Skeletal muscle satellite cell (primary cell): ENCODE measurements at regions not wholly inside any gene's neighbourhood (a gene's known extent, or its start where the extent isn't known, plus 50 kb on each side); places are given as distances from the start of the nearest gene placed in this dataset.

Source experiments
- H3K27me3 ChIP-seq: 2 replicates; pipeline ENCODE4 v1.7.0; 2013; ENCODE audit warnings: low read length; ENCODE audit not compliant: control insufficient read depth, insufficient read depth
- H3K36me3 ChIP-seq: 2 replicates; pipeline ENCODE4 v1.7.0; 2013; ENCODE audit warnings: mild to moderate bottlenecking, control low read depth, low read length; ENCODE audit not compliant: insufficient read depth
- H3K4me1 ChIP-seq: 2 replicates; pipeline ENCODE4 v1.7.0; 2013; ENCODE audit warnings: low read length; ENCODE audit not compliant: control insufficient read depth, insufficient read depth
- H3K4me2 ChIP-seq: 2 replicates; pipeline ENCODE4 v1.7.0; 2013; ENCODE audit warnings: mild to moderate bottlenecking, low read length
- H3K4me3 ChIP-seq: 2 replicates; pipeline ENCODE4 v1.7.0; 2013; ENCODE audit warnings: low read length
- H3K9ac ChIP-seq: 2 replicates; pipeline ENCODE4 v1.7.0; 2013; ENCODE audit warnings: mild to moderate bottlenecking, low read depth, low read length, moderate library complexity
- H3K9me3 ChIP-seq: replicated peaks from 2 replicates; pipeline ENCODE4 v1.7.0; 2013; ENCODE audit warnings: mild to moderate bottlenecking, control low read depth, low read length

DNA sequence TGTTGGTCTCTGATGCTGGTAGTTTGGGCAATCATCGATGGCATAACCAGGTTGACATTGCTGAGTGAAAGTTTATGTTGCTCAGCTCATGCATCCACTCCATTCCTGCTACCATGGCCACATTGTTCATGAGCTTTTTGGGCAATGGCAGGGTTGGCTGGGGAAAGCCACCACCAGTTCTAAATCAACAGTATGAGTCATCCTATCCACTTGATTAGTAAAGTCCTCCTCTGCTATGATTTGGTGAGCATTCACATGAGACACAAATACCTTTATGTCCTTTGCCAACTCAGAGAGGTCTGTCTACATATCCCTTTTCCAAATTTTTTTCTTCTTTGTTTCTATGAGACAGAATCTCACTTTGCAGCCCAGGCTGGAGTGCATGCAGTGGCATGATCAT, 129.7 kb upstream of the FBN2 start:
- Histone ChIP-seq H3K27me3 (no peaks in the 10 kb centered on the region), H3K4me1 (no peaks in the 10 kb centered on the region), H3K9me3 (no peaks in the 10 kb centered on the region), H3K9ac (no peak overlapping the region), H3K4me2 (no peak overlapping the region), H3K4me3 (no peak overlapping the region), H3K36me3 (no peaks in the 10 kb centered on the region)

DNA sequence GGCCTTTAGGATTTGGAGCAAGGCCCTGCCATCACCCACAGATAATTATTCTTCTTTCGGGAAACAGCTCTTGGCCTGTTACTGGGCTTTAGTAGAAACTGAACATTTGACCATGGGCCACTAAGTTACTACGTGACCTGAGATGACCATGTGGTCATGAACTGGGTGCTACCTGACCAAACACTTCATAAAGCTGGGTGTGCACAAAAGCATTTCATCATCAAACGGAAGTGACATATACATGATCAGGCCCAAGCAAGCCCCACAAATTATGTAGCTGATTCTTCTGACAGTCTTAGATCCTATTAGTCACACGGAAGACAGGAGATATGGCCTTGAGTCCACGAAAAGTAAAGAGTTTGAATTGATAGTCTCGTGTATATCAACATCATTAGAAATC, 130.9 kb upstream of the FBN2 start:
- Histone ChIP-seq H3K9ac (no peak overlapping the region), H3K4me1 (no peaks in the 10 kb centered on the region), H3K36me3 (no peaks in the 10 kb centered on the region), H3K4me3 (no peak overlapping the region), H3K9me3 (no peaks in the 10 kb centered on the region), H3K27me3 (no peaks in the 10 kb centered on the region), H3K4me2 (no peak overlapping the region)

DNA sequence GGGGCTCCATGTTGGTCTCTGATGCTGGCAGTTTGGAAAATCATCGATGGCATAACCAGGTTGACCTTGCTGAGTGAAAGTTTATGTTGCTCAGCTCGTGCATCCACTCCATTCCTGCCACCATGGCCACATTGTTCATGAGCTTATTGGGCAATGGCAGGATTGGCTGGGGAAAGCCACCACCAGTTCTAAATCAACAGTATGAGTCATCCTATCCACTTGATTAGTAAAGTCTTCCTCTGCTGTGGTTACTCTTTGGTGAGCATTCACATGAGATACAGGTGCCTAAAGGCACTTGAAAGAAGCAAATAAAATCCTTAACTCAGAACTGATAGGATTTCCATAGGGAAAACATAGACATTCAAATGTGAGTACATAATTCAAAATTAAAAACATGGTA, 131.8 kb upstream of the FBN2 start:
- no peak overlapping the region for H3K4me3 ChIP-seq
- H3K9me3 ChIP-seq: no peaks in the 10 kb centered on the region
- no peak overlapping the region for H3K9ac ChIP-seq
- no peak overlapping the region for H3K4me2 ChIP-seq
- H3K27me3 ChIP-seq: no peaks in the 10 kb centered on the region
- H3K4me1 ChIP-seq: no peaks in the 10 kb centered on the region
- H3K36me3 ChIP-seq: no peaks in the 10 kb centered on the region

DNA sequence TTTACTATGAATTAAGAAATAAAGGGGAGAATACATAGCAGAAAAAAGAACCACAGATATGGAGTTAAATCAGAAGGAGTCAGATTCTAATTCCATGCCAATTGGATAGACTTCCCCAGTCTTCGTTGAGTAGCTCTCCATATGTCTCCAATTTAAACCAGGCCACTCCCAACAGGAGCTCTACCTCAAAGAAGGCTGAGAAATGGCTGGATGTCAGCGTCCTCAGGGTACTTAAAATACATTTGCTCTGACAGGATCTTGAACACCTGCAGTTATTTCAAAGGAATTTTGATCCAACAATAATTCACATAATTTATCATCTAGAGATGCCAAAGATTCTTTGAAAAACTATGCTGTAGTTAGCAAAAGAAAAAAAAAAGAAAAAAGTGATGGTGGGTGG, 133.9 kb upstream of the FBN2 start:
- H3K4me2 ChIP-seq: no peak overlapping the region
- H3K4me3 ChIP-seq: no peak overlapping the region
- H3K27me3 ChIP-seq: no peaks in the 10 kb centered on the region
- H3K4me1 ChIP-seq: no peaks in the 10 kb centered on the region
- H3K9me3 ChIP-seq: no peaks in the 10 kb centered on the region
- H3K36me3 ChIP-seq: no peaks in the 10 kb centered on the region
- no peak overlapping the region for H3K9ac ChIP-seq

DNA sequence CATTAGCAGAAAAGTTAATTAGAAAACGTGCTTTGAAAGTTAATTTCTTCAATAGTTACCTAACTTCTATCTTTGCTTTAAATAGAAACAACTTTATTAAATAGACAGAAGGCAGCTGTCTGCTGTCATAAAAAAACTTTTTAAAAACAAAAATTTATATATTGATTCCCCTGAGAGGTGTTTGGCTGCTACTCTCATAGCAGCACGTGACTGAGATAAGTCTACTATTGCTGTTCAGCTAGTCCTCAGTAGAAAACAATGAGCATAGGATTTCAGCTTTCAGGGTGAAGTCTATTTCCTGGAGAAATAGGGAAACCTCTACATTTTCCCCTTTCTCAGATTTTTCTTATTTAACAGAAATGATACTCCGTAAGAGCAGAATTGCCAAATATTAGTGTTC, 135.0 kb upstream of the FBN2 start:
- H3K4me1 ChIP-seq: no peaks in the 10 kb centered on the region
- H3K4me2 ChIP-seq: no peak overlapping the region
- H3K27me3 ChIP-seq: no peaks in the 10 kb centered on the region
- H3K9me3 ChIP-seq: no peaks in the 10 kb centered on the region
- H3K9ac ChIP-seq: no peak overlapping the region
- no peak overlapping the region for H3K4me3 ChIP-seq
- H3K36me3 ChIP-seq: no peaks in the 10 kb centered on the region

DNA sequence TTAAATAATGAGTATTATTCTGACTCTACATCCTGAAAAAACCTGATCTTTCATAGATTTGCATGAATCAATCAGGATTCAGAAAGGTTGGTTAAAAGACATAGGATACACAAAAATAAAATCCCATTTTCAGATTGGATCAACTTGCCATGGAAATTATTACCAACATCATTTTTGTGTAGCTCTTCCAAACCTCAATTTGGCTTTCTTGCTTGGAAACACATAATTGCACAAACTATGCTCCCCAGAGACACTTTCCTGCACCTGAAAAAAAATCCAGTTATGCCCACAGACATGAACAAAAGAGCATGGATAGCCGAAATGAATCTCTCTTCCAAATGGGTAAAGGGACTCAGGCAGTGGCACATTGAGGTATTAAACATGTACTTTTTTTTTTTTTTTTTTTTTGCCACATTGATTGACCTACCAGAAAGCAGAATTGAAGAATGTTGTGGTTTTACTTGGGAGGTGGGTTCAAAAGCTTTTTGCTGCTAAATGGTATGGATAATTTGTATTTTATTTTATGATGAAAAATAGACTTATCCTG, 135.4 kb upstream of the FBN2 start:
- Histone ChIP-seq H3K4me3 (no peak overlapping the region), H3K9ac (no peak overlapping the region), H3K27me3 (no peaks in the 10 kb centered on the region), H3K36me3 (no peaks in the 10 kb centered on the region), H3K9me3 (no peaks in the 10 kb centered on the region), H3K4me2 (no peak overlapping the region), H3K4me1 (no peaks in the 10 kb centered on the region)

DNA sequence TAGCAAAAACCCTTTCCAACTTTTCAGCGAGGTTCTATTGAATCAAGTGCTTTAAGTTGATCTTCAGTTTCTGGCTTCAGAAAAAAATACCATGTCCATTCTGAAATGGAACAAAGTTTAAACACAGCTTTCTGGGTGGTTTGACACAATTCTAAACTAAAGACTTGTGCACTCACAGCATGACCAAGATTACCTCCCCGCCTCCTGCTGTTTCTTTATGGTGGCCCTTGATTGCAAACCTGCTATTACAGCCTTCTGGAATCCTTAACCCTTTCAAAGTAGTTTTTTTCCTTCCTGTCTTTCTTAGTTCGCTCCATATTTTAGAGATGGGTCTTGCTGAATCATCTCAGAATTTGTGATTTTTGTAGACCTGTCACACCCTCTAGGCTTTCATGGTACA, 135.9 kb upstream of the FBN2 start:
- Histone ChIP-seq H3K4me3 (no peak overlapping the region), H3K9ac (no peak overlapping the region), H3K4me1 (no peaks in the 10 kb centered on the region), H3K9me3 (no peaks in the 10 kb centered on the region), H3K36me3 (no peaks in the 10 kb centered on the region), H3K4me2 (no peak overlapping the region), H3K27me3 (no peaks in the 10 kb centered on the region)

DNA sequence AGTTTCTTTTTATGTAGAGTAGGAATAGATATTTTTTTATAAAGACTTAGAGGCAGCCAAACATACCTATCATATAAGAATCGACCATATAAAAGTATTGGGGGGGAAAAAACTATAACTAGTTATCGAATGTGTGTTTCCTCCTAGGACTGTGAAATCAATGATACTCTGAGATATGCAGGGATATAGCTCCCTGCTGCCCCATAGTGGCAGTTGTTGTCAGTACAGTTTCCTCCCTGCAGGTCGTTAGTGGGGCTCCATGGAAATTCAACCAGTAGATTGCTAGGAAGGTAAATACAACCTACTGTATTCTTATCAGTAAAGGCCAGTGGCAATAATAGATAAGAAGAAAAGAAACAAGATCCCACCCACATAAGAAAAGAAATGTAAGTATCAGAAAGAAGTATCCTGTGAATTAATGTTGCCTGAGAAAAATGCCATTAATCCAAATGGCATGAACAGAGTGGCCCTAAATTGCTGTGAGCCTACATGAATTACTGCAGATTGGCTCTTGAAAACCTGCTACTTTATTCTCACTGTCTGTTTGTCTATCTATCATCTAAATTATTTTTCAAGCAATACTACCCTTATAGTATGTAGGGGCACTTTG, 136.9 kb upstream of the FBN2 start:
- H3K9ac ChIP-seq: no peak overlapping the region

DNA sequence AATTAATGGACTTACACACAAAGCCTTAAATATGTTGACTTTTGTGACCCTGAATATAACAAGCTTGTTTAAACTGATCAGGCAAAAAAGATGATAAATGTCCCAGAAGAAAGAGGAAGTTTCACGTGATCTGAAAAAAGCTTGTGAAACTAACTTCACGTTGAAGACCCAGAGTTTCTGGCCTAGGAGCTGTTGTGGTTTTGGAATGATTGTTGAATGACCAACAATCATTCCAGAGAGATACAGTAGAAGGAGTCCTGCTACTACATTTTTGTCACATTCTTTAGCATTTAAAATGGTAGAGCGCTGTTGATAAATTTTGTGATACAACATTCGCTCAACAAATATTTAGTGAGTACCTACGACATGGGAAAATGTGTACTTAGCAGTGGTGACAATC, 143.1 kb upstream of the FBN2 start:
- Histone ChIP-seq H3K4me3 (no peak overlapping the region), H3K4me1 (peaks cover 3% of the 10 kb centered on the region), H3K9ac (no peak overlapping the region), H3K4me2 (no peak overlapping the region), H3K27me3 (no peaks in the 10 kb centered on the region), H3K36me3 (no peaks in the 10 kb centered on the region), H3K9me3 (no peaks in the 10 kb centered on the region)

More for the DNA sequence above, 136.9 kb upstream of the FBN2 start:
- Histone ChIP-seq H3K4me1 (no peaks in the 10 kb centered on the region), H3K4me2 (no peak overlapping the region), H3K36me3 (no peaks in the 10 kb centered on the region), H3K4me3 (no peak overlapping the region), H3K9me3 (no peaks in the 10 kb centered on the region), H3K27me3 (no peaks in the 10 kb centered on the region)

DNA sequence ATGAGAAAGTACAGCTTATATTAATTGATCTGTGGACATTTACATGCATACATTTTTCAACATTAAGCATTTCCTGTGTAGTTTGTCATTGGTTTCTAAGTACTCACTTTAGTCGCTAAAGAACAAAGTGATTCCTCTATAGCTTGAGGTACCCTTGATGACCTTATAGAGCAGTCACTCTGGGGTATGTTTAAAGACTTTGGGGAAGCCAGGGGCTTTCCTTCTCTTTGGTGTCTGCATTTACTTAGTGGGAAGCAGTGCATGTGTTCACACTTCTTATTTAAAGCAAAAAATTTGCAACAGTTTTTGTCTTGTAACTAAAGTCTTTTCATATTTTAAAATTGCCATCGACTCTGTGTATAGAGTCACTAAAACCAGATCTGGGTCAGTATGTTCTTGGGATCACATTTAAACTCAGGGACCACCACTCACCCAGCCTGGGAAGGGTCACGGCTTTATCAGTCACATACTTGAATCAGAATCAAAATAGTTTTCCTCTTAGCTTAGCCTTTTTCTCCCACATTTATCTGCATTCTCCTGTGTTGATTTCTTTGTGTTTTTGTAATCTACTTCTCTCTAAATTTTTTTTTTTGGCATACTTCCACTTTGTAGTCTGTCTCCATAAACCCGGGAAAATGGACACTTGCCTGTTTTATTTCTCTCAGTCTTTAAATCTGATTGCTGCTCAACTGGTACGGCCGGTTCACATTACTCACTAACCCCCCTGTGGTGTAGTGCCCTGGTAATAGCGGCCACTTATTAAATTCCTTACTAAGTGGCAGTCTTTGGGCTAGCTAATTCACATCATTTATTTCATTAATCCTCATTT, 143.9 kb upstream of the FBN2 start:
- Histone ChIP-seq H3K9me3 (no peaks in the 10 kb centered on the region), H3K27me3 (no peaks in the 10 kb centered on the region)

DNA sequence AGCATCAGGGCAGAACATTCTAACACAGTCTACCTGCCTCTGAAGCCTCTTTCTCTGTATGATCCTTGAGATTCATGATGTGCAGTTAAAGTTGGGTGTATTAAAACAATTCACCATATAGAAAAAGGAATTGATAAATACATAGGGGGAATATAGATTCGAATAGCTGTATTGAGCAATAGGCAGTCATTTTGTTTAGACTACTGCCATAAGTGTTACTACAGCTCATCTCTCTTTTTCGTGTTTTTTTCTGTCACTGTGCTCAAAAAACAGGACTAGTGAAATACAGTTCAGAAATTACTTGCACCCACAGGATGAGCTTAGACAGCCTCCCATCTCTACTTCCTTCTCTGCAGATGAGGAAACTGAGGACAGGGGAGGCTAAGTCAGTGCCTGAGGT, 144.6 kb upstream of the FBN2 start:
- H3K4me3 ChIP-seq: no peak overlapping the region
- H3K9ac ChIP-seq: no peak overlapping the region
- no peaks in the 10 kb centered on the region for H3K36me3 ChIP-seq
- peaks cover 3% of the 10 kb centered on the region for H3K4me1 ChIP-seq
- no peaks in the 10 kb centered on the region for H3K27me3 ChIP-seq
- H3K9me3 ChIP-seq: no peaks in the 10 kb centered on the region
- H3K4me2 ChIP-seq: no peak overlapping the region

More for the DNA sequence above, 143.9 kb upstream of the FBN2 start:
- peaks cover 3% of the 10 kb centered on the region for H3K4me1 ChIP-seq
- H3K4me2 ChIP-seq: no peak overlapping the region
- H3K9ac ChIP-seq: no peak overlapping the region
- no peaks in the 10 kb centered on the region for H3K36me3 ChIP-seq
- H3K4me3 ChIP-seq: no peak overlapping the region

DNA sequence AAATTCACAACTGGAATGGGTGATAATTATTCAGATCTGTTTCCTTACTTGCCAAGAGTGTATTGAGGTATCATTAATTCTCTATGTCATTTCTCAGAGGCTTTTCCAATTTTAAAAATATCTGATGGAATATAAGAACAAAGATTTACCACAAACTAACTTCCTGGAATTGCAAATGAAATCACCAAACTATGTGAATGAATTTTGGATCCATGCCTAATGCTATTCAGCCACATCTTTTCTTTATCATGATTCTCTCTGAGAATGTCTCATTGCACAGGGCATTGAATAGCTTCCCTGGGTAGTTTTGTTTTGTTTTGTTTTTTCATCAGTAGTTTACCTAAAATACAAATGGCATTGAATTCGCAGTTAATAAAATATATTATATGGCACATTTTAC, 146.9 kb upstream of the FBN2 start:
- no peaks in the 10 kb centered on the region for H3K27me3 ChIP-seq

More for the DNA sequence above, 146.9 kb upstream of the FBN2 start:
- Histone ChIP-seq H3K4me3 (no peak overlapping the region), H3K4me1 (peaks cover 3% of the 10 kb centered on the region), H3K9ac (no peak overlapping the region), H3K9me3 (no peaks in the 10 kb centered on the region), H3K4me2 (no peak overlapping the region), H3K36me3 (no peaks in the 10 kb centered on the region)
